Ectodermal cell (in vitro differentiated cells): ENCODE measurements at regions not wholly inside any gene's neighbourhood (a gene's known extent, or its start where the extent isn't known, plus 50 kb on each side); places are given as distances from the start of the nearest gene placed in this dataset.

Experiments
- H3K27ac ChIP-seq: 2 replicates; pipeline ENCODE4 v1.7.0; 2013; ENCODE audit warnings: mild to moderate bottlenecking, low read depth, low read length; ENCODE audit not compliant: insufficient read depth, poor library complexity, severe bottlenecking
- H3K27me3 ChIP-seq: 2 replicates; pipeline ENCODE4 v1.7.0; 2013; ENCODE audit warnings: mild to moderate bottlenecking, low read length; ENCODE audit not compliant: insufficient read depth, control insufficient read depth, poor library complexity, severe bottlenecking
- H3K36me3 ChIP-seq: one replicate; pipeline ENCODE4 v1.7.0; 2013; ENCODE audit warnings: low read length; ENCODE audit not compliant: control insufficient read depth, insufficient read depth
- H3K4me1 ChIP-seq: one replicate; pipeline ENCODE4 v1.7.0; 2013; ENCODE audit warnings: low read length; ENCODE audit not compliant: control insufficient read depth, insufficient read depth
- H3K4me3 ChIP-seq: 2 replicates; pipeline ENCODE4 v1.7.0; 2013; ENCODE audit warnings: low read depth, low read length, control low read depth; ENCODE audit not compliant: insufficient read depth
- H3K9me3 ChIP-seq: 2 replicates; pipeline ENCODE4 v1.7.0; 2013; ENCODE audit warnings: mild to moderate bottlenecking, low read length, moderate library complexity; ENCODE audit not compliant: control insufficient read depth
- WGBS, 2 experiments: methylation state at CpG; one replicate each; pipeline ENCODE4 v1.1.7; 2013; ENCODE audit warnings: missing lambda C conversion rate in 2 of 2; 5-methylcytosine and 5-hydroxymethylcytosine counted together

DNA sequence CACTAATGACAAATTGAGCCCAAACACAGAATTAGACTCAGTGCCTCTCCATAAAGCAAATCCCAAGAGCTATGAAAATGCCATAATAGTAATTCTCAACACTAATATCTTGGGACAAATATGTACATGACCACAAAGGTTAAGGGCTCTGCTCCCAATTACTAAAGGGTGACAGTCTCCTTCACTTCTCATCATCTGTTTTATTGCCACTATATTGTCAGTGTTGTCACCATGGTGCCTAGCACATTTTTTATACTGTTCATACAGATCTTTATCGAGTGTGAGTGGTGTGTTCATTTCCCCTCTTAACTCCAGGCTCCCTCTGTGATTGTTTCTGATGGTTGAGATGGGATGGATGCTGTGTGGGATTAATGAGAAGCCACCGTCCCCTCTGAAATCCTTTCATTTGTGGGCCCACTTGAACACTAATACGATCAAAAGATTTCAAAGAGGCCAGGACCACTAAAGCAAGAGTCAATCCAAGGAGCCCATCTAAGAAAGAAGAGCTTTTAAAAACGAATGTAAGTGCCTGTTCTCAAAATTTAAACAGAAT is 277.7 kb downstream of the GXYLT1 start:
- WGBS, 2 experiments: 93 to 98% methylated on average over 4 of the region's 4 CpGs
- Histone ChIP-seq H3K27me3 (no peaks in the 10 kb centered on the region), H3K4me1 (peaks cover 5% of the 10 kb centered on the region), H3K4me3 (no peak overlapping the region), H3K36me3 (no peaks in the 10 kb centered on the region), H3K9me3 (no peaks in the 10 kb centered on the region), H3K27ac (no peak overlapping the region)

DNA sequence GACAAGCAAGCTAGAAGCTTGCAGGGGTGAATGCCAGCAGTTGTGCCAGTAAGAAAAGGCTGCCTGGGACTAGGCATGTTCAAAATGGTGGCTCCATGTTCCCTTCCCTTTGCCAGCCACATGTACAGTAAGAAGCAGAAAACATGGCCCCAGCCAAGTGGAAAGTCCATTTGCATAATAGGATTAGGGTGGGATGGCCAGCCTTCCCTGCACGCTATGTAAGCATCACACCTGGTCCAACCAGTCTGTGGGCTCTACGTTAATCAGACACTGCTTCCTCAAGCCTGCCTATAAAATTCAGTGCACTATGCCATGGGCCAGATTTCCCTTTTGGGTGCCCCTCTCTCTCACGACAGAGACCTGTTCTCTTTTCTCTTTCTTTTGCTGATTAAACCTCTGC is 288.4 kb downstream of the GXYLT1 start:
- H3K27me3 ChIP-seq: no peaks in the 10 kb centered on the region
- no peaks in the 10 kb centered on the region for H3K36me3 ChIP-seq
- WGBS, 2 experiments: 87 to 93% methylated on average over 3 of the region's 3 CpGs
- H3K4me1 ChIP-seq: peaks cover 2% of the 10 kb centered on the region
- no peaks in the 10 kb centered on the region for H3K9me3 ChIP-seq
- H3K27ac ChIP-seq: no peak overlapping the region
- H3K4me3 ChIP-seq: no peak overlapping the region

DNA sequence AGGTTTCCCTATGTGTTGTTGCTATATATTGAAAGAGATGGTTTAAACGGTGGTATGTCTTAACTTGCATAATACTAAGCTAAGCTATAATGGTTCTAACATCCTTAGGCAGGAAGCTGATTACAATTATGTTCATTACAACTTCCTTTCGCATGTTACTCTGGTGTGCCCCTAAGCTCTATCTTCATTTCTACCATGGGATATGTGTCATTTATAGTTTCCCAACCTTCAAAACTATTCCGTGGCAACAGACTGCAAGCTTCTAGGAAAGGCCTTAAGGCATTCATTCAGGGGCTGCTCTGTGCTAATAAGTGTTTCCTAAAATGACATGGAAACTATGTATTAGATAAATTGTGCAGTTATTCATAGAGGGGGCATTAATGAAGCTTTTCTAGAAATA is 294.6 kb downstream of the GXYLT1 start:
- H3K4me1 ChIP-seq: no peaks in the 10 kb centered on the region
- no peak overlapping the region for H3K4me3 ChIP-seq
- WGBS, 2 experiments: 95 to 98% methylated on average over 3 of the region's 3 CpGs
- no peak overlapping the region for H3K27ac ChIP-seq
- H3K27me3 ChIP-seq: no peaks in the 10 kb centered on the region
- H3K9me3 ChIP-seq: no peaks in the 10 kb centered on the region
- no peaks in the 10 kb centered on the region for H3K36me3 ChIP-seq

DNA sequence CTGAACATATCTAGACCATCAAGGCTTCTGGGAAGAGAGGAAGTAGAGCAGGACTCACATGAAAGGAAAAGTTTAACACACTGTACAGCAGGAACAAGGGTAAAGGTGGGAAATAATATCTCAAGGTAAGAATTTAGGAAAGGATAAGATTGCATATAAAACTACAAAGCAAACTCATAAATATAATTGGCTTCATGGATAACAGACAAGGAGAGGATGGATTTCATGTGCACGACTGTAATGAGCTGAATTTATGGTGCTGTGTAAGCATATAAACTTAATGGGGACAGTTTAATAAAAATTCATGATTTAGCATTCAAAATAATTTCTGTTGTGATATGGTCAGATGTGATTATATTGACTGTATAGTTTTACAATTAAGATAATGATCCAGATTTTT is 298.0 kb downstream of the GXYLT1 start:
- Histone ChIP-seq H3K4me1 (no peaks in the 10 kb centered on the region), H3K9me3 (no peaks in the 10 kb centered on the region), H3K4me3 (no peak overlapping the region), H3K27ac (no peak overlapping the region), H3K36me3 (no peaks in the 10 kb centered on the region), H3K27me3 (no peaks in the 10 kb centered on the region)
- WGBS, 2 experiments: 91 to 100% methylated on average over 1 of the region's 1 CpG

DNA sequence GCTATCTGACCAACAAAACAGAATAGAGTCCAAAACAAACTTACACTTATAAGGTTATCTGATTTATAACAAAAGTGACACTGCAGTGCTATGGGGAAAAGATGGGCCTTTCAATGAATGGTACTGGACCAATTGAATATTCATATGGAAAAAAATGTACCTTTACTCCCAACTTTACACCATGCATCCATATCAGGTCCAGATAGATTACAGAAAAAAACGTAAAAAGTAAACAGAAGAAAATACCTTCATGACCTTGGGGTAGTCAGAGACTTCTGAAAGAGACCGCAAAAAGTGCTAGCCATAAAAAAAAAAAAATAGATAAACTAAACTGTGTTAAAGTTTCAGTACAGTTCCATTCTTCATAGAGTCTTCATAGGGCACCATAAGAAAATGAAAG is 308.3 kb downstream of the GXYLT1 start:
- Histone ChIP-seq H3K4me3 (no peak overlapping the region), H3K36me3 (no peaks in the 10 kb centered on the region), H3K27ac (no peak overlapping the region), H3K9me3 (no peaks in the 10 kb centered on the region), H3K4me1 (no peaks in the 10 kb centered on the region), H3K27me3 (no peaks in the 10 kb centered on the region)
- 96 to 100% methylated on average over 1 to 2 of the region's 2 CpGs for WGBS, 2 experiments

DNA sequence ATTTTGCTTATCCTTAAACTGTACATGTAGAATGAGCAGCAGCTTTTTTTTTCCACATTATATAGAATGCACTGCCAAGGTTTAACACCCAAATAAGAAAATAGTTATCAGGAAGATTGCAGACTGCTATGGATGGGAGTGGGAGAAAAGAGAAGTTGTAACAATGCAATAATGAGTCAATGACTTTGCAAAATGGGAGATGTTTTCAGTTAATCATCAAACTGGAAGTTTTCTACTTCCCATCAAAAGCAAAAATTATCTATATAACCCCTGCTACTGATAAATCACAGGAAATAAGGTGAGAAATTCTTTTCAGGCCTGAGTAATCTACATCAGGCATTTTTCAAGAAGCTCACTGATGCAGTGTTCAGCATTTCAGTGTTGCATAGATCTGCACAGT is 309.1 kb downstream of the GXYLT1 start:
- Histone ChIP-seq H3K27ac (no peak overlapping the region), H3K27me3 (no peaks in the 10 kb centered on the region), H3K4me1 (no peaks in the 10 kb centered on the region), H3K9me3 (no peaks in the 10 kb centered on the region), H3K36me3 (no peaks in the 10 kb centered on the region), H3K4me3 (no peak overlapping the region)

DNA sequence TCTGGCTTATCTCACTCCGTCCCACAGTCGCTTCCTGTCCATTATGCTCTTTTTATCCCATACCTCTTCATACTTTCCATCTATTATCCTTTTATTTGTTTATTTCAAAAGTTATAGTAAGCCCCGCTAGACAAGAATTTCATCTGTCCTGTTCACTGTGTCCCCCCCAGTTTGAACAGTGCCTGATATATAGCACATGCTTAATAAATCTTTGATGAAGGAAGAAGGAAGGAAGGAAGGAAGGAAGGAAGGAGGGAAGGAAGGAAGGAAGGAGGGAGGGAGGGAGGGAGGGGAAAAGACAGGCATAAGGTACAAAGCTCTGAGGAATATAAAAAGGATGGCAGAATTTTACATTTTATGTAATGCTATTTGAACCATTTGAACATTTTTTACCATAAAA is 324.7 kb downstream of the GXYLT1 start:
- Histone ChIP-seq H3K4me1 (no peaks in the 10 kb centered on the region), H3K27me3 (no peaks in the 10 kb centered on the region), H3K4me3 (no peak overlapping the region), H3K36me3 (no peaks in the 10 kb centered on the region), H3K9me3 (peaks cover under 1% of the 10 kb centered on the region), H3K27ac (no peak overlapping the region)
- 94 to 99% methylated on average over 2 to 3 of the region's 3 CpGs for WGBS, 2 experiments

DNA sequence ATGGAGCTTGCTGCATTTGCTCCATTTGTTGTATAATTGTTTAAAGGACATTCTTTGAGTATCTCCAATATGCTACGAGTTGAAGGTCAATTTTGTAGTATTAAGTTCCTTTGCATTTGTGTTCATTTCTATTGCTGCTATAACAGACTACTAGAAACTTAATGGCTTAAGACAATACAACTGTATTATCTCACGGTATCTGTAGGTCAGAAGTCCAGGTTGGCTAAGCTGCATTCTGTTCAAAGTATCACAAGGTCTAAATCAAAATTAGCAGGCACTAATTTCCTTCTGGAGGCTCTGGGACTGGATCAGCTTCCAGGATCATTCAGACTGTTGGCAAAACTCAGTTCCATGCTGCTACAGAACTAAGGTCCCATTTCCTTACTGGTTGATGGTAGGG is 340.6 kb downstream of the GXYLT1 start:
- Histone ChIP-seq H3K27ac (no peak overlapping the region), H3K4me1 (no peaks in the 10 kb centered on the region), H3K36me3 (no peaks in the 10 kb centered on the region), H3K27me3 (no peaks in the 10 kb centered on the region), H3K4me3 (no peak overlapping the region), H3K9me3 (no peaks in the 10 kb centered on the region)
- 77 to 97% methylated on average over 2 of the region's 2 CpGs for WGBS, 2 experiments

DNA sequence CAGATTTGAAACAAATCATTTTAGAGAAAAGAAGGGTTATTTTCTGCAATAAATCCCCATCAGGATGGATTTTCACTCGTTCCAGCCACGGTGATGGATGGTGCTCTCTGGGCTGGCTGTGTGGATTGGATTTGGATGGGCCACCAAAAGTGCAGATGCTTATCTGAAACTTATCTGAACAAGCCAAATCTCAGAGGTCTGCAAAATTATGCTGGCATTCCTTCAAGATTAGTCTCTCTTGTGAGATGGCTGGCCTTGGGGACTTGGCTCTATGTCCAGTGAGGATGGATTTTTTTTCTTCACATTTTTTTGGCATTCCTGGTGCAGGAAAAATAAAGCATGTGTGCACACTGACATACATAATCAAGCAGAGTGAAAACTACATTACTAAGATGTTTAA is 341.9 kb downstream of the GXYLT1 start:
- Histone ChIP-seq H3K4me1 (no peaks in the 10 kb centered on the region), H3K27ac (no peak overlapping the region), H3K27me3 (no peaks in the 10 kb centered on the region), H3K4me3 (no peak overlapping the region), H3K36me3 (no peaks in the 10 kb centered on the region), H3K9me3 (no peaks in the 10 kb centered on the region)
- WGBS, 2 experiments: 95 to 97% methylated on average over 2 of the region's 2 CpGs

DNA sequence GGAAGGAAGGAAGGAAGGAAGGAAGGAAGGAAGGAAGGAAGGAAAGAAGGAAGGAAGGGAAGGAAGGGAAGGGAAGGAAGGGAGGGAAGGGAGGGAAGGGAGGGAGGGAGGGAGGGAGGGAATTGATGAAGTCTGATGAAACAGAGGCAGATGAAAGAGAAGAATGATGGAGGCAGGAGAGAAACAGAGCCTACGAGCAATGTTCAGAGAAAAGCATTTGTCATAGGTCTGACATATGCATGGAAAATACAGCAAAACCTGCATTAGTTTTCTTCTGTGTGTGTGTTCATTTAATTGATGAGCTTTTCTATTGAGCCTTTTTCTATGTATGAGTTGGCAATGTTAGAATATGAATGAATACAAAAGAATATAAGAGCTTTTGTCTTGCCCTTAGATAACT is 343.4 kb downstream of the GXYLT1 start:
- H3K27me3 ChIP-seq: no peaks in the 10 kb centered on the region
- H3K4me1 ChIP-seq: no peaks in the 10 kb centered on the region
- WGBS, 2 experiments: 92 to 98% methylated on average over 1 of the region's 1 CpG
- H3K36me3 ChIP-seq: no peaks in the 10 kb centered on the region
- H3K9me3 ChIP-seq: no peaks in the 10 kb centered on the region
- H3K4me3 ChIP-seq: no peak overlapping the region
- H3K27ac ChIP-seq: no peak overlapping the region

DNA sequence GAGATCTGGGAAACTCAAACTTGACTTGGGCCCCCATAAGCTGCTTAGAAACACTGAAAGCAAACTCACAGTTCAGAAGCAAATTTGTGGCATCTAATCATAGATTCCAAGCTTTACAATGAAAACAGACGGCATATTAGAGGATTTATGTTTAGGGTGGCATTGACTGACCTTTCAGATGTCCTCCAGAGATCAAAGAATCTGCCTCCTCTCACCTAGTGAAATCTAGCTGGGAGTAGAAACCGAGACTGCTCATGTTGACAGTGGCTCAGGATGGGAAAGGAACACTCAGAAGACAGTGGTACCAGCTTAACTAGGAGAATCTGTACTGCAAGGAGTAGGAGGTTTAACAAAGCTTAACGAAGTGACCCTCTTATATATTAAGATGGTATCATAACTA is 345.0 kb downstream of the GXYLT1 start:
- Histone ChIP-seq H3K27me3 (no peaks in the 10 kb centered on the region), H3K4me1 (no peaks in the 10 kb centered on the region), H3K4me3 (no peak overlapping the region), H3K27ac (no peak overlapping the region), H3K36me3 (no peaks in the 10 kb centered on the region), H3K9me3 (no peaks in the 10 kb centered on the region)
- 89 to 94% methylated on average over 2 to 3 of the region's 3 CpGs for WGBS, 2 experiments
